ENCODE measurements at regions not wholly inside any gene's neighbourhood (a gene's known extent, or its start where the extent isn't known, plus 50 kb on each side); places are given as distances from the start of the nearest gene placed in this dataset.

GRCh38 chr1:200282497-200283122, 127.2 kb downstream of the ZNF281 start:
- TF ChIP-seq EZH2 (IDR thresholded peaks at IDR 0.05; ENCODE audit: insufficient read depth, low read length) (no peak), CTCF (IDR thresholded peaks at IDR 0.05; ENCODE audit: insufficient read depth, low read depth, low read length) (no peak)
- Mint-ChIP-seq H3K27ac (ENCODE audit: unreplicated experiment) (no peak overlapping the region), H3K4me1 (ENCODE audit: low read depth, unreplicated experiment) (no peaks in the 10 kb centered on the region), H3K27me3 (ENCODE audit: low read depth, unreplicated experiment) (peaks cover 4% of the 10 kb centered on the region), H3K4me3 (ENCODE audit: unreplicated experiment) (no peak overlapping the region), H3K36me3 (ENCODE audit: low read depth, unreplicated experiment) (no peaks in the 10 kb centered on the region), H3K9me3 (ENCODE audit: unreplicated experiment) (peaks cover 2% of the 10 kb centered on the region)
- Histone ChIP-seq H4K20me1 (ENCODE audit: insufficient read depth, low read length) (no peaks in the 10 kb centered on the region), H3K27me3 (ENCODE audit: insufficient read depth, low read length) (no peaks in the 10 kb centered on the region), H3K36me3 (ENCODE audit: insufficient read depth, low read length) (no peaks in the 10 kb centered on the region), H3K9me3 (ENCODE audit: insufficient read depth, low read depth, low read length) (no peaks in the 10 kb centered on the region), H3K79me2 (ENCODE audit: insufficient read depth, low read length) (no peaks in the 10 kb centered on the region), H3K27ac (ENCODE audit: low read depth, low read length) (no peak overlapping the region), H3K4me2 (ENCODE audit: low read length) (no peak overlapping the region), H3K4me1 (ENCODE audit: insufficient read depth, low read length) (no peaks in the 10 kb centered on the region), H3K9ac (ENCODE audit: low read length) (no peak overlapping the region), H3K4me3 (ENCODE audit: insufficient read depth, low read depth, low read length) (no peak overlapping the region), H2AFZ (ENCODE audit: low read depth, low read length) (no peak overlapping the region)
- DNase-seq (ENCODE audit: low read depth) (no peak), FAIRE-seq (no peak)

- Histone ChIP-seq H3K4me1 (ENCODE audit: insufficient read depth, low read length) (no peaks in the 10 kb centered on the region), H3K27me3 (ENCODE audit: insufficient read depth, low read length) (no peaks in the 10 kb centered on the region), H3K9me3 (ENCODE audit: insufficient read depth, low read depth, low read length) (no peaks in the 10 kb centered on the region), H2AFZ (ENCODE audit: low read depth, low read length) (no peak overlapping the region), H3K9ac (ENCODE audit: low read length) (no peak overlapping the region), H3K27ac (ENCODE audit: low read depth, low read length) (no peak overlapping the region), H3K4me3 (ENCODE audit: insufficient read depth, low read depth, low read length) (no peak overlapping the region), H3K4me2 (ENCODE audit: low read length) (no peak overlapping the region), H4K20me1 (ENCODE audit: insufficient read depth, low read length) (no peaks in the 10 kb centered on the region), H3K79me2 (ENCODE audit: insufficient read depth, low read length) (no peaks in the 10 kb centered on the region), H3K36me3 (ENCODE audit: insufficient read depth, low read length) (no peaks in the 10 kb centered on the region)
- TF ChIP-seq EZH2 (IDR thresholded peaks at IDR 0.05; ENCODE audit: insufficient read depth, low read length) (no peak), CTCF (IDR thresholded peaks at IDR 0.05; ENCODE audit: insufficient read depth, low read depth, low read length) (no peak)
- H3K9me3 Mint-ChIP-seq (ENCODE audit: unreplicated experiment) = no peaks in the 10 kb centered on the region
- no peak for DNase-seq (ENCODE audit: low read depth)
- FAIRE-seq = no peak
- no peak overlapping the region for H3K4me3 Mint-ChIP-seq (ENCODE audit: unreplicated experiment)
- H3K4me1 Mint-ChIP-seq (ENCODE audit: low read depth, unreplicated experiment) = no peaks in the 10 kb centered on the region
- no peak overlapping the region for H3K27ac Mint-ChIP-seq (ENCODE audit: unreplicated experiment)
- no peaks in the 10 kb centered on the region for H3K36me3 Mint-ChIP-seq (ENCODE audit: low read depth, unreplicated experiment)
- peaks cover 4% of the 10 kb centered on the region for H3K27me3 Mint-ChIP-seq (ENCODE audit: low read depth, unreplicated experiment)
These were observed 128.5 kb downstream of the ZNF281 start for GRCh38 chr1:200281201-200281835.

- H3K27me3 Mint-ChIP-seq (ENCODE audit: low read depth, unreplicated experiment) = peaks cover 2% of the 10 kb centered on the region
- Histone ChIP-seq H3K9me3 (ENCODE audit: insufficient read depth, low read depth, low read length) (no peaks in the 10 kb centered on the region), H3K27me3 (ENCODE audit: insufficient read depth, low read length) (no peaks in the 10 kb centered on the region), H3K4me1 (ENCODE audit: insufficient read depth, low read length) (no peaks in the 10 kb centered on the region), H3K4me3 (ENCODE audit: insufficient read depth, low read depth, low read length) (no peak overlapping the region), H4K20me1 (ENCODE audit: insufficient read depth, low read length) (no peaks in the 10 kb centered on the region), H2AFZ (ENCODE audit: low read depth, low read length) (no peak overlapping the region), H3K9ac (ENCODE audit: low read length) (no peak overlapping the region), H3K4me2 (ENCODE audit: low read length) (no peak overlapping the region), H3K27ac (ENCODE audit: low read depth, low read length) (no peak overlapping the region), H3K79me2 (ENCODE audit: insufficient read depth, low read length) (no peaks in the 10 kb centered on the region), H3K36me3 (ENCODE audit: insufficient read depth, low read length) (no peaks in the 10 kb centered on the region)
- no peak overlapping the region for H3K4me3 Mint-ChIP-seq (ENCODE audit: unreplicated experiment)
- no peak for FAIRE-seq
- no peaks in the 10 kb centered on the region for H3K36me3 Mint-ChIP-seq (ENCODE audit: low read depth, unreplicated experiment)
- no peaks in the 10 kb centered on the region for H3K4me1 Mint-ChIP-seq (ENCODE audit: low read depth, unreplicated experiment)
- H3K9me3 Mint-ChIP-seq (ENCODE audit: unreplicated experiment) = no peaks in the 10 kb centered on the region
- TF ChIP-seq CTCF (IDR thresholded peaks at IDR 0.05; ENCODE audit: insufficient read depth, low read depth, low read length) (peak; percentile 69), EZH2 (IDR thresholded peaks at IDR 0.05; ENCODE audit: insufficient read depth, low read length) (no peak)
- H3K27ac Mint-ChIP-seq (ENCODE audit: unreplicated experiment) = no peak overlapping the region
- DNase-seq (ENCODE audit: low read depth) = peak; percentile 25
These were observed 129.9 kb downstream of the ZNF281 start for GRCh38 chr1:200279810-200280411.

Data from astrocyte (in vitro differentiated cells and primary cell).